IPS-15b (cell line): ENCODE measurements at regions not wholly inside any gene's neighbourhood (a gene's known extent, or its start where the extent isn't known, plus 50 kb on each side); places are given as distances from the start of the nearest gene placed in this dataset.

Experiments
- H3K27me3 ChIP-seq: one replicate; pipeline ENCODE4 v1.6.1; 2013; ENCODE audit warnings: low read length; ENCODE audit not compliant: control insufficient read depth, insufficient read depth
- H3K36me3 ChIP-seq: one replicate; pipeline ENCODE4 v1.6.1; 2013; ENCODE audit warnings: low read length; ENCODE audit not compliant: control insufficient read depth, insufficient read depth
- H3K4me1 ChIP-seq: one replicate; pipeline ENCODE4 v1.6.1; 2013; ENCODE audit warnings: mild to moderate bottlenecking, low read length; ENCODE audit not compliant: control insufficient read depth, insufficient read depth
- H3K4me3 ChIP-seq: one replicate; pipeline ENCODE4 v1.5.1; 2013; ENCODE audit warnings: low read depth, low read length
- H3K9ac ChIP-seq: one replicate; pipeline ENCODE4 v1.6.1; 2013; ENCODE audit warnings: low read depth, mild to moderate bottlenecking, low read length
- H3K9me3 ChIP-seq: one replicate; pipeline ENCODE4 v1.6.1; 2013; ENCODE audit warnings: mild to moderate bottlenecking, low read length; ENCODE audit not compliant: control insufficient read depth, insufficient read depth

DNA sequence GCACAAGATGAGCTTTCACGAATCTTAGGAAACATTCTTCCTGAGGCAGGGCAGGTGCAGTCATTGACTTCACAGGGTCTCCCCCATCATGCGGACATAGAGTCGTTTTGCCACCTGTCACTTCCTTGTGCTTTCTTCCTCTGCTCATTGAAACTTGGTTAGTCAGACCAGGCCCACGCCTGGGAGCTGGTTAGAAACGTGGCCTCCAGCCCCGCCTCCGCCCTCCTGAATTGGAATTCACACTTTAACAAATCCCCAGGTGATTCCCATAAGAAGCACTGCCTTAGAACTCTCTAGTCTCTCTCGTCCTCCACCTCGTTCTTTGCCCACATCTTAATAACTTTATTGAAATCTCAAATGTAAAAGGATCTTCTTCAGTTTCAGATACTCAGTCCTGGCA lies 265.5 kb upstream of the FZD8 start:
- H3K4me3 ChIP-seq = no peak overlapping the region
- no peaks in the 10 kb centered on the region for H3K27me3 ChIP-seq
- no peaks in the 10 kb centered on the region for H3K36me3 ChIP-seq
- no peaks in the 10 kb centered on the region for H3K9me3 ChIP-seq
- H3K9ac ChIP-seq = no peak overlapping the region
- peaks cover 12% of the 10 kb centered on the region for H3K4me1 ChIP-seq

DNA sequence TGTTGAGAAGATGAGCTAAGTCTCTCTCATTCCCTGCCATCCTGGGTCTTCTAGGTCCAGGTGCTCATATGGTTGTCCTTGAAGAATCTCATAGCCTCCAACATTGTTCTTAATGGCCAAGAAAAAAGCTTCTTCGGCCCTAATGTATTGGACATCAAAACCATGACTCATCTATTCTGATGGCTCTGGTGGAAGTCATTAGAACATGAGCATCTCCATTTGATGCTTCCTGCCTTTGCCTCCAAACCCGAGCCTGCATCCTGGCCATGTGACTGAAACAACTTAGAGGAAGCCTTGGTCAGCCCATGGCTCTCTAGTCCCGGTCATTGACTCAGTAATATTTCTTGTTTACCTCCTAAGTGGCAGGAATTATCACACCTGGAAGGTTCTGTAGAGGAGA lies 264.1 kb upstream of the FZD8 start:
- no peaks in the 10 kb centered on the region for H3K27me3 ChIP-seq
- no peak overlapping the region for H3K9ac ChIP-seq
- H3K36me3 ChIP-seq = no peaks in the 10 kb centered on the region
- H3K4me3 ChIP-seq = no peak overlapping the region
- peaks cover 11% of the 10 kb centered on the region for H3K4me1 ChIP-seq
- H3K9me3 ChIP-seq = no peaks in the 10 kb centered on the region

GRCh38 chr10:35903021-35903420 lies 260.9 kb upstream of the FZD8 start:
- Histone ChIP-seq H3K4me3 (no peak overlapping the region), H3K4me1 (no peaks in the 10 kb centered on the region), H3K9me3 (no peaks in the 10 kb centered on the region), H3K27me3 (no peaks in the 10 kb centered on the region), H3K36me3 (no peaks in the 10 kb centered on the region), H3K9ac (no peak overlapping the region)

DNA sequence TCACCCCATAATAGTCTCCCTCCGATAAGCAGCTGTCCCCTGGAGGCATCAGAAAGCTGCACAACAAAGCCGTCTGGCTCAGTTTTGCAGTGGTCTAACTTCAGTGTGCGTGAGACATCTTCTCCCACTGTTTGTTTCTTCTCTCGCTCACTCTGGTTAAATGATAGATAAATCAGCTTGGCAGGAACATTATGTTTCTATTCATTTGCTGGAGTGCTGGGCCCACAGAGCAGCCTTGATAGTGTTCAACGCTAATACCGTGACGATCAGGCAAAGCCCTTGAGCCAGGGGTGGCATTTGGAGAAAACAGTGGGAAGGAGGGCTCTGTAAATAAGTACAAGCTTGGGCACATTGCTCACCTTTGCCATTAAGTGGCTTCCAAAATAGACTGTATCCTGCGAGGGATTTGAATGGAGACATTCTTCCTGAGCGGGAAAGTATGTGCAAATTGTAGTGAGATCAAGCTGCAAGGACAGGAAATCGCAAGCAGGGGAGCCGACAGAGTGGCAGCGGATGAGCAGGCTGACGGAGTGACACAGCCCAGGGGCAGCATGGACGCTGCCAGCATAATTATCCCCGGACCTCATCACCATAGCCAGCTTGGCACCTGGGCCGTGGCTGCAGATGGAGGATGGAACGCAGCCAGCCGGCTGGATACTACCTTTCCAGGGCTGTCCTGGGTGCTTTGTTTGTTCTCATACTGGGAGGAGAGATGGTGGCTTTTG lies 256.8 kb upstream of the FZD8 start:
- Histone ChIP-seq H3K27me3 (no peaks in the 10 kb centered on the region), H3K36me3 (no peaks in the 10 kb centered on the region), H3K9ac (no peak overlapping the region), H3K4me3 (no peak overlapping the region), H3K4me1 (no peaks in the 10 kb centered on the region), H3K9me3 (no peaks in the 10 kb centered on the region)

DNA sequence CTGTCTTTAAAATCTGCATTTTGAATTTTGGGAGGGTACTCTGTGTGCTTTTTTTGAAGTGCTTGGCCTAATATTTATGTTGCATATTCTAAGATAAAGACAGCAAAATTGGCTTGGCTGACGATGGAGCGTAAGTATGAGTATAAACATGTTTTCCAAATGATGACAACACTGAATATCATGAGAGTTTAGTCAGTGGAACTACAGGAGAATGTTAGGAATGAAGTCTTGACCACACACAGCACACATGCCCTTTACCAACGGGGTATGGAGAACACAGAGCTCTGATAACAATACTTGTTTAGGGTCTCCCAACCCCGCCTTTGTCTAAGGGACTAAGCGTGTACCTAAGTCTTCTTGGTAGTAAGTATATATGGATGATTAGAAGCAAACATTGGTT lies 253.9 kb upstream of the FZD8 start:
- no peaks in the 10 kb centered on the region for H3K36me3 ChIP-seq
- H3K9me3 ChIP-seq = no peaks in the 10 kb centered on the region
- H3K27me3 ChIP-seq = no peaks in the 10 kb centered on the region
- no peak overlapping the region for H3K9ac ChIP-seq
- H3K4me1 ChIP-seq = no peaks in the 10 kb centered on the region
- no peak overlapping the region for H3K4me3 ChIP-seq

GRCh38 chr10:35895331-35895730 lies 253.2 kb upstream of the FZD8 start:
- no peak overlapping the region for H3K9ac ChIP-seq
- H3K4me1 ChIP-seq = no peaks in the 10 kb centered on the region
- no peaks in the 10 kb centered on the region for H3K9me3 ChIP-seq
- no peaks in the 10 kb centered on the region for H3K36me3 ChIP-seq
- no peaks in the 10 kb centered on the region for H3K27me3 ChIP-seq
- no peak overlapping the region for H3K4me3 ChIP-seq

DNA sequence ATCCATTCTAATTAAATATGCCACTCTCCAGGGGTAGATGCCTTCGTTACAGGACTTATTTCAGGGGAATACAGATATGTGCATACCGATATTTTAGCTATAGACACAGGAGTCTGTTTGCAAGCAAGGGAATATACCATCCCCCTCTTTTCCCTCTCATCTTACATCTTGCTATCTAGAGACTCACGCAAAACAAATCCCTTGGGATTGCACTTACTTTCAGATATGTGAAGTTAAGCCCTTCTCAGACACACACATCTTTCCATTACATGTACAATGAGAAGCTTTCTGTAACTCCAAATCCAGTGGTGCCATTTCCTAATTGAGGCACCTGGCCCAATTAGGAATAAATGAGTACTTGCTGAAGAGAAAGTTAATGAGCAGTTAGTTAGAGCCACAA lies 250.4 kb upstream of the FZD8 start:
- Histone ChIP-seq H3K9ac (no peak overlapping the region), H3K9me3 (no peaks in the 10 kb centered on the region), H3K4me3 (no peak overlapping the region), H3K36me3 (no peaks in the 10 kb centered on the region), H3K4me1 (no peaks in the 10 kb centered on the region), H3K27me3 (no peaks in the 10 kb centered on the region)

DNA sequence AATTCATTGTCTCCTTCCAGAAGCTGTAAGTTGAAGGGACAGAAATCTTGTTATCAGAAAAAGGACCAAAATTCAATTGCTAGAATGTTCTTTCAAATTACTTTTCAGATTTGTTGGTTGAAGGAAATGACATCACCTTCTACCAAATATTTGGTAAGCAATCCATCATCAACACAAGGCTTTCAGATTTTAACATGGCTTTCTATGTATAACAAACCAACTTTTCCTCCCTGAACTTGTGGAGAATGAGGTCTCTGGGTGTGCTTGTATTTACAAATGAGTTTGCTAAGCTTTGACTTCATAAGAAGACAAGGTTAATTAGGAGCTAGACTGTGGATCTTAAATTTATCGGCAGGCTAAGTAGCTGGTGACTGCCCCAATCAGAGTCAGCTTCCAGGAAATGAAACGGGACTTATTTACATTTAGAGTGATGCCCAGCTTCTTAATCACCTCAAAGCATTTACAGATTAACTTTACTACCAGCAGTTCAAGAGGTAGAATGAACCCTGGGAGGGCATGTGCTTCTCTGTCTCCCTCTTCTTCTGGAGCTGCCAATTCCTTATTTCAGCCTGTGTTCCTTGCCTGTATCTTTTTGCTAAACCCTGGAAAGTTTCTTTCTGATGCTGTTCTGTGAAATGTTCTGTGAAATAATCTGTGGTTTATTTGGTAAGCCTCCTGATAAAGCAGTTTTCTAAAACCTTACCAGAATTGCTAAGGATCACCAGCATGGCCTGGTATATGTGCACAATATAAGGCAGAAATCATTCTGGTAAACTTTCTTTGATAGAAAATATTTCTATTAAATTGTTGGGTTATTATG lies 248.8 kb upstream of the FZD8 start:
- Histone ChIP-seq H3K4me1 (no peaks in the 10 kb centered on the region), H3K27me3 (no peaks in the 10 kb centered on the region), H3K9ac (no peak overlapping the region), H3K9me3 (no peaks in the 10 kb centered on the region), H3K4me3 (no peak overlapping the region), H3K36me3 (no peaks in the 10 kb centered on the region)

- Histone ChIP-seq H3K9ac (no peak overlapping the region), H3K4me3 (no peak overlapping the region), H3K9me3 (no peaks in the 10 kb centered on the region), H3K4me1 (peaks cover 3% of the 10 kb centered on the region), H3K36me3 (no peaks in the 10 kb centered on the region), H3K27me3 (no peaks in the 10 kb centered on the region)
Measured at GRCh38 chr10:35889971-35890675, 248.0 kb upstream of the FZD8 start.

GRCh38 chr10:35889226-35889625 lies 247.1 kb upstream of the FZD8 start:
- Histone ChIP-seq H3K36me3 (no peaks in the 10 kb centered on the region), H3K27me3 (no peaks in the 10 kb centered on the region), H3K4me3 (no peak overlapping the region), H3K4me1 (peaks cover 7% of the 10 kb centered on the region), H3K9ac (no peak overlapping the region), H3K9me3 (no peaks in the 10 kb centered on the region)

DNA sequence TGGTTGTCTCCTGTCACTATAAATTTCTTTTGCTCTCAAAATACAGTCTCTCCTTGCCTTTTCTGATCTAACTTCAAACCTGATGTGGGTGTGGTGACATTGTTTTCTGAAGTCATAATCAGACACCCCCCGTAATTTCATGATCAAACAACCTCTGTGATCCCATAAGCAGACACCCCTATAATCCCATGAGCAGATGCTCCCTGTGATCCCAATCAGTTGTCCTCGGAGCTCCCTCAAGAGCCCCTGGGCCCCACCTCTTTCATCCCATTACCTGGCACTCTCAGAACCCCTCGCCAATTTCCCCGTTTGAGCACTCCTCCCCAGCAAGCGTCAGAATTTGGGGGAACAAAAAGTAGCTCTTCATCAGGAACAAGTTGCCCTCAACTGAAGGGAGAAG lies 246.3 kb upstream of the FZD8 start:
- no peaks in the 10 kb centered on the region for H3K9me3 ChIP-seq
- H3K4me1 ChIP-seq = peaks cover 8% of the 10 kb centered on the region
- H3K4me3 ChIP-seq = no peak overlapping the region
- no peak overlapping the region for H3K9ac ChIP-seq
- no peaks in the 10 kb centered on the region for H3K36me3 ChIP-seq
- H3K27me3 ChIP-seq = peaks cover 2% of the 10 kb centered on the region

GRCh38 chr10:35887685-35888084 lies 245.6 kb upstream of the FZD8 start:
- H3K9me3 ChIP-seq = no peaks in the 10 kb centered on the region
- H3K27me3 ChIP-seq = peaks cover 6% of the 10 kb centered on the region
- no peak overlapping the region for H3K4me3 ChIP-seq
- no peak overlapping the region for H3K9ac ChIP-seq
- H3K4me1 ChIP-seq = peaks cover 12% of the 10 kb centered on the region
- H3K36me3 ChIP-seq = no peaks in the 10 kb centered on the region
